SK-N-SH treated with all-trans-retinoic acid at 6 μM for 48 hours (cell line): ENCODE measurements at regions not wholly inside any gene's neighbourhood (a gene's known extent, or its start where the extent isn't known, plus 50 kb on each side); places are given as distances from the start of the nearest gene placed in this dataset.

ENCODE experiments used
- ATAC-seq: fragments of 200-7000 bp; cut with Tn5 transposase; 3 replicates; pipeline ENCODE4 v1.9.1; 2020; ENCODE audit warnings: mild to moderate bottlenecking, moderate library complexity
- ARNTL ChIP-seq: fragments of 450-650 bp; formaldehyde crosslinking; IDR thresholded peaks from 2 replicates; pipeline ENCODE4 v1.5.0; 2020; ENCODE audit warnings: low read depth, mild to moderate bottlenecking, moderate library complexity, borderline replicate concordance
- BACH2 ChIP-seq: fragments of 250-450 bp; sonication (Bioruptor Pico); IDR thresholded peaks from 2 replicates; pipeline ENCODE4 v1.9.0; 2021; ENCODE audit warnings: mild to moderate bottlenecking, borderline replicate concordance
- CREB5 ChIP-seq: fragments of 250-450 bp; sonication (Bioruptor Pico); IDR thresholded peaks from 2 replicates; pipeline ENCODE4 v1.5.1; 2020; ENCODE audit warnings: low read depth, mild to moderate bottlenecking, moderate library complexity
- CSDC2 ChIP-seq: fragments of 250-450 bp; sonication (Bioruptor Pico); IDR thresholded peaks from 2 replicates; pipeline ENCODE4 v1.5.0; 2020; ENCODE audit warnings: mild to moderate bottlenecking, moderate library complexity
- ESRRG ChIP-seq: fragments of 250-450 bp; sonication (Bioruptor Pico); IDR thresholded peaks from 2 replicates; pipeline ENCODE4 v1.6.1; 2021; ENCODE audit warnings: mild to moderate bottlenecking
- GLIS3 ChIP-seq: fragments of 250-450 bp; sonication (Bioruptor Pico); IDR thresholded peaks from 2 replicates; pipeline ENCODE4 v1.5.0; 2020; ENCODE audit warnings: mild to moderate bottlenecking, moderate library complexity
- ISL1 ChIP-seq: fragments of 250-450 bp; sonication (Bioruptor Pico); IDR thresholded peaks from 2 replicates; pipeline ENCODE4 v2.1.2; 2022; ENCODE audit warnings: mild to moderate bottlenecking, moderate library complexity
- OSR1 ChIP-seq: fragments of 250-450 bp; sonication (Bioruptor Pico); IDR thresholded peaks from 2 replicates; pipeline ENCODE4 v1.8.0; 2022; ENCODE audit warnings: moderate library complexity, mild to moderate bottlenecking, inconsistent platforms
- PATZ1 ChIP-seq: fragments of 250-450 bp; sonication (Bioruptor Pico); IDR thresholded peaks from 2 replicates; pipeline ENCODE4 v1.8.0; 2020; ENCODE audit warnings: mild to moderate bottlenecking, moderate library complexity, borderline replicate concordance
- POU6F1 ChIP-seq: fragments of 250-450 bp; sonication (Bioruptor Pico); IDR thresholded peaks from 2 replicates; pipeline ENCODE4 v1.8.0; 2021; ENCODE audit warnings: low read depth, mild to moderate bottlenecking, moderate library complexity, borderline replicate concordance
- RARB ChIP-seq: fragments of 250-450 bp; sonication (Bioruptor Pico); IDR thresholded peaks from 2 replicates; pipeline ENCODE4 v1.8.0; 2021; ENCODE audit warnings: mild to moderate bottlenecking, moderate library complexity
- SNAI2 ChIP-seq: fragments of 250-450 bp; sonication (Bioruptor Pico); IDR thresholded peaks from 2 replicates; pipeline ENCODE4 v1.5.0; 2020; ENCODE audit warnings: mild to moderate bottlenecking, moderate library complexity
- TCF4 ChIP-seq: fragments of 250-450 bp; sonication (Bioruptor Pico); IDR thresholded peaks from 2 replicates; pipeline ENCODE4 v1.8.0; 2021; ENCODE audit warnings: mild to moderate bottlenecking, moderate library complexity, borderline replicate concordance
- TOX ChIP-seq: fragments of 250-450 bp; sonication (Bioruptor Pico); IDR thresholded peaks from 2 replicates; pipeline ENCODE4 v1.8.0; 2021; ENCODE audit warnings: mild to moderate bottlenecking, moderate library complexity, borderline replicate concordance
- ZC3H10 ChIP-seq: fragments of 250-450 bp; sonication (Bioruptor Pico); IDR thresholded peaks from 2 replicates; pipeline ENCODE4 v1.5.1; 2021; ENCODE audit warnings: mild to moderate bottlenecking, moderate library complexity
- ZFP3 ChIP-seq: fragments of 250-450 bp; sonication (Bioruptor Pico); IDR thresholded peaks from 2 replicates; pipeline ENCODE4 v1.5.0; 2020; ENCODE audit warnings: mild to moderate bottlenecking, moderate library complexity
- ZFP30 ChIP-seq: fragments of 450-650 bp; formaldehyde crosslinking; IDR thresholded peaks from 2 replicates; pipeline ENCODE4 v1.5.0; 2022; ENCODE audit warnings: mild to moderate bottlenecking, moderate library complexity
- ZNF565 ChIP-seq: fragments of 450-650 bp; formaldehyde crosslinking; conservative IDR thresholded peaks from 2 replicates; pipeline ENCODE4 v1.5.0; 2020; ENCODE audit warnings: low read depth, mild to moderate bottlenecking, moderate library complexity
- ZNF70 ChIP-seq: fragments of 450-650 bp; formaldehyde crosslinking; IDR thresholded peaks from 2 replicates; pipeline ENCODE4 v1.5.0; 2020; ENCODE audit warnings: mild to moderate bottlenecking, moderate library complexity
- ZNF8 ChIP-seq: fragments of 450-650 bp; formaldehyde crosslinking; IDR thresholded peaks from 2 replicates; pipeline ENCODE4 v1.5.0; 2020; ENCODE audit warnings: mild to moderate bottlenecking, moderate library complexity
- TF ChIP-seq, protein P1 (sequence below): fragments of 250-450 bp; sonication (Bioruptor Pico); IDR thresholded peaks from 2 replicates; pipeline ENCODE4 v1.5.1; 2021; ENCODE audit warnings: mild to moderate bottlenecking, moderate library complexity

- no peak for ATAC-seq
Observed at GRCh38 chr7:131104596-131105293, 222.9 kb upstream of the MKLN1 start.

GRCh38 chr7:131105294-131105798 lies 222.3 kb upstream of the MKLN1 start:
- TF ChIP-seq ESRRG (CRISPR knock-in tag) = no peak
- TF ChIP-seq GLIS3 (CRISPR knock-in tag) = no peak
- no peak for TF ChIP-seq ISL1
- TF ChIP-seq ZC3H10 (CRISPR knock-in tag) = no peak
- TF ChIP-seq ZNF8 (CRISPR knock-in tag) = no peak
- no peak for TF ChIP-seq TCF4 (CRISPR knock-in tag)
- no peak for TF ChIP-seq ZNF70
- no peak for TF ChIP-seq OSR1 (CRISPR knock-in tag)
- no peak for TF ChIP-seq BACH2 (CRISPR knock-in tag)
- TF ChIP-seq ARNTL (CRISPR knock-in tag) = no peak
- TF ChIP-seq TOX (CRISPR knock-in tag) = no peak
- no peak for TF ChIP-seq ZFP30 (CRISPR knock-in tag)
- no peak for TF ChIP-seq PATZ1
- TF ChIP-seq POU6F1 (CRISPR knock-in tag) = no peak
- TF ChIP-seq, protein P1, sequence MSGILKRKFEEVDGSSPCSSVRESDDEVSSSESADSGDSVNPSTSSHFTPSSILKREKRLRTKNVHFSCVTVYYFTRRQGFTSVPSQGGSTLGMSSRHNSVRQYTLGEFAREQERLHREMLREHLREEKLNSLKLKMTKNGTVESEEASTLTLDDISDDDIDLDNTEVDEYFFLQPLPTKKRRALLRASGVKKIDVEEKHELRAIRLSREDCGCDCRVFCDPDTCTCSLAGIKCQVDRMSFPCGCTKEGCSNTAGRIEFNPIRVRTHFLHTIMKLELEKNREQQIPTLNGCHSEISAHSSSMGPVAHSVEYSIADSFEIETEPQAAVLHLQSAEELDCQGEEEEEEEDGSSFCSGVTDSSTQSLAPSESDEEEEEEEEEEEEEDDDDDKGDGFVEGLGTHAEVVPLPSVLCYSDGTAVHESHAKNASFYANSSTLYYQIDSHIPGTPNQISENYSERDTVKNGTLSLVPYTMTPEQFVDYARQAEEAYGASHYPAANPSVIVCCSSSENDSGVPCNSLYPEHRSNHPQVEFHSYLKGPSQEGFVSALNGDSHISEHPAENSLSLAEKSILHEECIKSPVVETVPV = no peak
- no peak for ATAC-seq

More at GRCh38 chr7:131104596-131105293, 222.9 kb upstream of the MKLN1 start:
- TF ChIP-seq ZFP3 (CRISPR knock-in tag) = no peak
- no peak for TF ChIP-seq ESRRG (CRISPR knock-in tag)
- TF ChIP-seq, protein P1 = no peak
- TF ChIP-seq, all 23 proteins: peak for 0

GRCh38 chr7:131105799-131106680 lies 221.6 kb upstream of the MKLN1 start:
- TF ChIP-seq ARNTL (CRISPR knock-in tag) (peak; percentile 84), ZNF565 (no peak)
- peak; percentile 33 for ATAC-seq

DNA sequence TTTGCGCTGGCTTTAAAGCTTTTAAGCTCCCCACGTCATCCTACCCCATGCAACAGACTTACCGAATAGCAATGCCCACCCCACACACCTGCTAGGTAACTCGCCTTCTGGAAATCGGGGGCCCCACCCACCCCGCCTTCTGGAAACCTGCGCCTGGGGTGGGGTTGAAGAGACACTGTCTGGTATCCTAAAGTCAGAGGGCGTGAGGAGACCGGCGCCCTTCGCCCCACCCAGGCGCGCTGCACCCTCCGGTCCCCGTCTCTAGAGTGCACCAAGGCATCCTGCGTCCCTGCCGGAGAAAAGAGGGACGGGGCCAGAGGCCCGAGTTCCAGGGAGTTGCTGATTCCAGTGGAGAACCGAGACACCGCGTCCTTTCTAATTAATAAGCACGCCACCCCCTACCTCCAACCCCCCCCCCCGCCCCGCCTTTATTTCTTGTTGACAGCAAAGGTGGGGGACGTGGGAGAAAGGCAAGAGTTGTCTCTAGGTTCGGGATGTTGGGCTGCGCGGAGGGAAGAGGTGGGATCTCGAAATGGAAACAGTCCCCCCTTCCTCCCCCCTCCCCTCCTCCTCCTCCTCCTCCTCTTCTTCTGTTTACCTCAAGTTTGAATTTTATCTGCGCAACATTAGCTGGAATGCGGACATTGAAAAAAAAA lies 220.9 kb upstream of the MKLN1 start:
- TF ChIP-seq, protein P1 = no peak
- no peak for TF ChIP-seq ZNF70
- no peak for TF ChIP-seq BACH2 (CRISPR knock-in tag)
- TF ChIP-seq CREB5 (CRISPR knock-in tag) = no peak
- no peak for TF ChIP-seq RARB
- no peak for TF ChIP-seq SNAI2 (CRISPR knock-in tag)
- no peak for TF ChIP-seq CSDC2 (CRISPR knock-in tag)
- no peak for TF ChIP-seq ZNF8 (CRISPR knock-in tag)
- no peak for TF ChIP-seq TOX (CRISPR knock-in tag)
- TF ChIP-seq, all 23 proteins: peak for 0
- ATAC-seq = peak; percentile 25
